ENCODE measurements at regions not wholly inside any gene's neighbourhood (a gene's known extent, or its start where the extent isn't known, plus 50 kb on each side); places are given as distances from the start of the nearest gene placed in this dataset.

- no peak for DNase-seq (ENCODE audit: low read depth)
Observed at GRCh38 chr21:16072737-16073136, 343.0 kb downstream of the USP25 start.

- DNase-seq (ENCODE audit: low read depth) = no peak
Observed at GRCh38 chr21:16073586-16073985, 343.8 kb downstream of the USP25 start.

GRCh38 chr21:16074950-16075489 lies 345.2 kb downstream of the USP25 start:
- DNase-seq (ENCODE audit: low read depth) = no peak

- DNase-seq (ENCODE audit: low read depth) = no peak
Observed at GRCh38 chr21:16075649-16076282, 346.0 kb downstream of the USP25 start.

- no peak for DNase-seq (ENCODE audit: low read depth)
Observed at GRCh38 chr21:16076465-16076864, 346.7 kb downstream of the USP25 start.

GRCh38 chr21:16078382-16078781 lies 348.6 kb downstream of the USP25 start:
- no peak for DNase-seq (ENCODE audit: low read depth)

GRCh38 chr21:16079830-16080229 lies 350.0 kb downstream of the USP25 start:
- DNase-seq (ENCODE audit: low read depth) = no peak

GRCh38 chr21:16081304-16081703 lies 351.5 kb downstream of the USP25 start:
- no peak for DNase-seq (ENCODE audit: low read depth)

- no peak for DNase-seq (ENCODE audit: low read depth)
Observed at GRCh38 chr21:16082038-16082816, 352.4 kb downstream of the USP25 start.

- DNase-seq (ENCODE audit: low read depth) = no peak
Observed at GRCh38 chr21:16084776-16085364, 355.1 kb downstream of the USP25 start.

GRCh38 chr21:16085421-16085820 lies 355.6 kb downstream of the USP25 start:
- DNase-seq (ENCODE audit: low read depth) = no peak

GRCh38 chr21:16086121-16086520 lies 356.3 kb downstream of the USP25 start:
- DNase-seq (ENCODE audit: low read depth) = no peak

- no peak for DNase-seq (ENCODE audit: low read depth)
Observed at GRCh38 chr21:16086936-16087335, 357.2 kb downstream of the USP25 start.

- DNase-seq (ENCODE audit: low read depth) = no peak
Observed at GRCh38 chr21:16087523-16087922, 357.7 kb downstream of the USP25 start.

GRCh38 chr21:16088056-16088455 lies 358.3 kb downstream of the USP25 start:
- DNase-seq (ENCODE audit: low read depth) = no peak

GRCh38 chr21:16095005-16095404 lies 365.2 kb downstream of the USP25 start:
- DNase-seq (ENCODE audit: low read depth) = no peak

GRCh38 chr21:16096988-16097387 lies 367.2 kb downstream of the USP25 start:
- no peak for DNase-seq (ENCODE audit: low read depth)

GRCh38 chr21:16102113-16102512 lies 372.3 kb downstream of the USP25 start:
- no peak for DNase-seq (ENCODE audit: low read depth)

GRCh38 chr21:16108561-16109075 lies 378.8 kb downstream of the USP25 start:
- DNase-seq (ENCODE audit: low read depth) = no peak

GRCh38 chr21:16113052-16113715 lies 383.4 kb downstream of the USP25 start:
- no peak for DNase-seq (ENCODE audit: low read depth)

GRCh38 chr21:16115461-16115860 lies 385.7 kb downstream of the USP25 start:
- no peak for DNase-seq (ENCODE audit: low read depth)

GRCh38 chr21:16116069-16116468 lies 386.3 kb downstream of the USP25 start:
- DNase-seq (ENCODE audit: low read depth) = no peak

Data from activated T-cell treated with anti-CD3 and anti-CD28 coated beads for 24 hours (primary cell).